ENCODE measurements at regions not wholly inside any gene's neighbourhood (a gene's known extent, or its start where the extent isn't known, plus 50 kb on each side); places are given as distances from the start of the nearest gene placed in this dataset.

- Histone ChIP-seq H3K27me3 (no peaks in the 10 kb centered on the region), H3K9me3 (no peaks in the 10 kb centered on the region), H3K36me3 (no peaks in the 10 kb centered on the region), H3K27ac (no peak overlapping the region), H3K4me1 (no peaks in the 10 kb centered on the region), H3K4me3 (no peak overlapping the region)
- no peak for TF ChIP-seq POLR2AphosphoS5 (IDR thresholded peaks at IDR 0.05)
- no peak for TF ChIP-seq CTCF (IDR thresholded peaks at IDR 0.05)
- no peak for TF ChIP-seq POLR2A (IDR thresholded peaks at IDR 0.05)
- DNase-seq (ENCODE audit: low spot score in 2 of 2), result no peak
- intact Hi-C loops (cut with DNase I; ENCODE audit: low total_unique reads), result no loop called here
Observed at GRCh38 chr3:88671573-88671972, 435.8 kb upstream of the EPHA3 start.

- Histone ChIP-seq H3K36me3 (peaks cover 3% of the 10 kb centered on the region), H3K4me3 (no peak overlapping the region), H3K9me3 (no peaks in the 10 kb centered on the region), H3K27ac (no peak overlapping the region), H3K27me3 (no peaks in the 10 kb centered on the region), H3K4me1 (no peaks in the 10 kb centered on the region)
- intact Hi-C loops (cut with DNase I; ENCODE audit: low total_unique reads), result no loop called here
- DNase-seq (ENCODE audit: low spot score in 2 of 2), result no peak
- TF ChIP-seq CTCF (IDR thresholded peaks at IDR 0.05) (no peak), POLR2A (IDR thresholded peaks at IDR 0.05) (no peak), POLR2AphosphoS5 (IDR thresholded peaks at IDR 0.05) (no peak)
Observed at GRCh38 chr3:88677298-88677697, 430.1 kb upstream of the EPHA3 start.

- no peak overlapping the region for H3K27ac ChIP-seq
- H3K4me3 ChIP-seq, result no peak overlapping the region
- intact Hi-C loops (cut with DNase I; ENCODE audit: low total_unique reads), result no loop called here
- no peak for TF ChIP-seq POLR2AphosphoS5 (IDR thresholded peaks at IDR 0.05)
- TF ChIP-seq CTCF (IDR thresholded peaks at IDR 0.05), result no peak
- TF ChIP-seq POLR2A (IDR thresholded peaks at IDR 0.05), result no peak
- H3K9me3 ChIP-seq, result no peaks in the 10 kb centered on the region
- peaks cover 3% of the 10 kb centered on the region for H3K36me3 ChIP-seq
- no peaks in the 10 kb centered on the region for H3K27me3 ChIP-seq
- DNase-seq (ENCODE audit: low spot score in 2 of 2), result no peak
- no peaks in the 10 kb centered on the region for H3K4me1 ChIP-seq
Observed at GRCh38 chr3:88678747-88679146, 428.7 kb upstream of the EPHA3 start.

GRCh38 chr3:88690287-88690686 lies 417.1 kb upstream of the EPHA3 start:
- Histone ChIP-seq H3K4me3 (no peak overlapping the region), H3K4me1 (no peaks in the 10 kb centered on the region), H3K27ac (no peak overlapping the region), H3K9me3 (no peaks in the 10 kb centered on the region), H3K27me3 (no peaks in the 10 kb centered on the region), H3K36me3 (no peaks in the 10 kb centered on the region)
- TF ChIP-seq POLR2AphosphoS5 (IDR thresholded peaks at IDR 0.05) (no peak), POLR2A (IDR thresholded peaks at IDR 0.05) (no peak), CTCF (IDR thresholded peaks at IDR 0.05) (no peak)
- intact Hi-C loops (cut with DNase I; ENCODE audit: low total_unique reads), result no loop called here
- DNase-seq (ENCODE audit: low spot score in 2 of 2), result no peak

GRCh38 chr3:88691081-88691480 lies 416.3 kb upstream of the EPHA3 start:
- Histone ChIP-seq H3K4me3 (no peak overlapping the region), H3K27ac (no peak overlapping the region), H3K4me1 (no peaks in the 10 kb centered on the region), H3K27me3 (no peaks in the 10 kb centered on the region), H3K9me3 (no peaks in the 10 kb centered on the region), H3K36me3 (no peaks in the 10 kb centered on the region)
- DNase-seq (ENCODE audit: low spot score in 2 of 2), result no peak
- intact Hi-C loops (cut with DNase I; ENCODE audit: low total_unique reads), result no loop called here
- TF ChIP-seq CTCF (IDR thresholded peaks at IDR 0.05) (no peak), POLR2A (IDR thresholded peaks at IDR 0.05) (no peak), POLR2AphosphoS5 (IDR thresholded peaks at IDR 0.05) (no peak)

Measured in breast epithelium (tissue), 4 donors.